Testis (tissue), 2 donors: ENCODE measurements at regions not wholly inside any gene's neighbourhood (a gene's known extent, or its start where the extent isn't known, plus 50 kb on each side); places are given as distances from the start of the nearest gene placed in this dataset.

Source experiments
- DNase-seq: peaks from one replicate; pipeline ENCODE4 v3.0.0-alpha.2; 2019
- H3K27ac ChIP-seq, 2 donors: fragments of 200-600 bp; sonication (generic); one replicate each; pipeline ENCODE4 v1.5.1; 2019
- H3K27me3 ChIP-seq: fragments of 200-600 bp; sonication (generic); one replicate; pipeline ENCODE4 v1.5.1; 2019
- H3K36me3 ChIP-seq: fragments of 200-600 bp; sonication (generic); one replicate; pipeline ENCODE4 v1.5.1; 2017; ENCODE audit warnings: low read depth; ENCODE audit errors: missing control alignments
- H3K4me1 ChIP-seq: fragments of 200-600 bp; sonication (generic); one replicate; pipeline ENCODE4 v1.5.1; 2019
- H3K4me3 ChIP-seq, 2 donors: fragments of 200-600 bp; sonication (generic); one replicate each; pipeline ENCODE4 v1.5.1; 2017 to 2019
- H3K9me3 ChIP-seq: fragments of 200-600 bp; sonication (generic); one replicate; pipeline ENCODE4 v1.5.1; 2017
- POLR2A ChIP-seq: fragments of 450-650 bp; IDR thresholded peaks from one replicate; pipeline ENCODE4 v1.6.1; 2017; ENCODE audit warnings: antibody characterized with exemption, mild to moderate bottlenecking, moderate library complexity
- whole genome bisulfite sequencing, 2 donors: methylation state at CpG; one replicate each; pipeline ENCODE4 v1.1.5; 2018; 5-methylcytosine and 5-hydroxymethylcytosine counted together
- intact Hi-C: fragments of 100-400 bp; cut with DNase I; formaldehyde crosslinking; loops from one replicate; pipeline ENCODE4 v1.15.1; 2023; ENCODE audit warnings: low total_unique reads
- TF ChIP-seq, protein P1 (sequence below), 3 experiments: fragments of 450-650 bp in 2 of 3; fragments of 200-600 bp in 1 of 3; sonication (generic) in 1 of 3; IDR thresholded peaks; one replicate each; pipeline ENCODE4 v1.5.1; 2016 to 2019; ENCODE audit warnings: antibody characterized with exemption in 3 of 3, mild to moderate bottlenecking in 2 of 3, moderate library complexity in 1 of 3

DNA sequence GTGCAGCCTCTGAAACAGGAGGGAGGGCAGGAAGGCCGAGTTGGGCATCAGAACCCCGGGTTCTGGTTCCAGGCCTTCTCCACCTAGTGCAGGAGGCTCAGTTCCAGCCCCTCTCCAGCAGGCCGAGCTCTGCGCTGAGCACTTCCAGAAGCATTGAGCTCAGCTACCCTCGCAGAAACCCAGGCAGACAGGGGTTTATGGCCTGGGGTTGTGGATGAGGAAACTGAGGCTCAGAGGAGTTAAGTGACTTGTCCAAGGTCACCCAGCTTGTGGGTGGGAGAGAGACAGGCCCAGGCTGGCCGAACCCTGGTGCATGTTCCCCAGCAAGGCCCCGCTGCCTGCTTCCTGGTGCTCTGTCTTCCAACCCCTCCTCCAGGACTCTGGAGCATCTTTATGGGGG, 348.9 kb downstream of the PTPRU start:
- no peaks in the 10 kb centered on the region for H3K4me1 ChIP-seq
- 40 to 76% methylated on average over 1 to 7 of the region's 7 CpGs for WGBS, 2 donors
- H3K27ac ChIP-seq: no peak overlapping the region
- H3K4me3 ChIP-seq: no peak overlapping the region
- intact Hi-C loops: no loop called here
- TF ChIP-seq, protein P1, sequence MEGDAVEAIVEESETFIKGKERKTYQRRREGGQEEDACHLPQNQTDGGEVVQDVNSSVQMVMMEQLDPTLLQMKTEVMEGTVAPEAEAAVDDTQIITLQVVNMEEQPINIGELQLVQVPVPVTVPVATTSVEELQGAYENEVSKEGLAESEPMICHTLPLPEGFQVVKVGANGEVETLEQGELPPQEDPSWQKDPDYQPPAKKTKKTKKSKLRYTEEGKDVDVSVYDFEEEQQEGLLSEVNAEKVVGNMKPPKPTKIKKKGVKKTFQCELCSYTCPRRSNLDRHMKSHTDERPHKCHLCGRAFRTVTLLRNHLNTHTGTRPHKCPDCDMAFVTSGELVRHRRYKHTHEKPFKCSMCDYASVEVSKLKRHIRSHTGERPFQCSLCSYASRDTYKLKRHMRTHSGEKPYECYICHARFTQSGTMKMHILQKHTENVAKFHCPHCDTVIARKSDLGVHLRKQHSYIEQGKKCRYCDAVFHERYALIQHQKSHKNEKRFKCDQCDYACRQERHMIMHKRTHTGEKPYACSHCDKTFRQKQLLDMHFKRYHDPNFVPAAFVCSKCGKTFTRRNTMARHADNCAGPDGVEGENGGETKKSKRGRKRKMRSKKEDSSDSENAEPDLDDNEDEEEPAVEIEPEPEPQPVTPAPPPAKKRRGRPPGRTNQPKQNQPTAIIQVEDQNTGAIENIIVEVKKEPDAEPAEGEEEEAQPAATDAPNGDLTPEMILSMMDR (IDR thresholded peaks at IDR 0.05): no peak
- no peak for TF ChIP-seq POLR2A
- no peaks in the 10 kb centered on the region for H3K27me3 ChIP-seq
- no peaks in the 10 kb centered on the region for H3K9me3 ChIP-seq
- no peaks in the 10 kb centered on the region for H3K36me3 ChIP-seq
- no peak for DNase-seq

DNA sequence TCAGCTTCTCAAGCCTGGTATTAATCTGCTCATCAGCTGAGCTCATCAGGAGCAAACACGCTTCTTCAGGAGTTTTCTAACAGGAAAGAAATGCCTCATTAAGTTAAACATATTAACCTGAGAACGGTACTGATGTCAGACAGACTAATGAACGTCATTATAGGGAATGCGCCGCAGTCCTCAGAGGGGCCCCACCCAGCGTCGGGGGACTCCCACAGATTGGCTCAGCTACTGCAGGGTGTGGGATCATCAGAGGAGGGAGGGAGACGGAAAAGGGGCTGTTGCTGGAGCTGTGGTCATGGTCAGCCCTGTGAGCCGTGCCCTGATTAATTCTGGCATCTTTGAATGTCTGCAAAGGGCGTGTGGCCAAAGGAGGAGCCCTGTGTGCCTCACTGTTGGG, 348.5 kb downstream of the PTPRU start:
- intact Hi-C loops: no loop called here
- no peaks in the 10 kb centered on the region for H3K36me3 ChIP-seq
- H3K4me3 ChIP-seq: no peak overlapping the region
- no peak for TF ChIP-seq POLR2A
- TF ChIP-seq, protein P1 (IDR thresholded peaks at IDR 0.05): no peak
- no peaks in the 10 kb centered on the region for H3K4me1 ChIP-seq
- WGBS, 2 donors: 34 to 52% methylated on average over 9 to 10 of the region's 10 CpGs
- H3K27me3 ChIP-seq: no peaks in the 10 kb centered on the region
- no peak for DNase-seq
- no peaks in the 10 kb centered on the region for H3K9me3 ChIP-seq
- no peak overlapping the region for H3K27ac ChIP-seq

DNA sequence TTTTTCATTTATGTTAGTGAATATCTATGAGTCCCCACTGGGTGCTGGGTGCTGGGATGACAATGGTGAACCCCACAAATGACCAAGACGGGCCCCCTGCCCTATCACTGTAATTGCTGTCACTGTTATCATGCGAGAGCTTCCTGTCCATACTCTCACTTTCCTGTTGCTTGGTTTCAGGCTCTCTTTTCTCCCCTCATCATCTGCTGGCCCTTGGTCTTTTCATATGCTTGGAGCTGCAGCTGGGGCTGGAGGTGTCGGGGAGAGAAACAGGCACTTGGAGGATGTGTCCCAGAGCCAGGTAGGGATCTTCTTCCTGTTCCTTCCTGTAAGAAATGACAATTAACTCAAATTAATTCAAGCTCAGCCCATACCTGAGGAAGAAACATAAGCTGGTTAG, 348.0 kb downstream of the PTPRU start:
- Histone ChIP-seq H3K27me3 (no peaks in the 10 kb centered on the region), H3K27ac (no peak overlapping the region), H3K9me3 (no peaks in the 10 kb centered on the region), H3K4me1 (no peaks in the 10 kb centered on the region), H3K4me3 (no peak overlapping the region), H3K36me3 (no peaks in the 10 kb centered on the region)
- intact Hi-C loops: no loop called here
- no peak for TF ChIP-seq POLR2A
- TF ChIP-seq, protein P1 (IDR thresholded peaks at IDR 0.05): no peak
- WGBS, 2 donors: 63 to 74% methylated on average over 3 of the region's 3 CpGs
- no peak for DNase-seq

DNA sequence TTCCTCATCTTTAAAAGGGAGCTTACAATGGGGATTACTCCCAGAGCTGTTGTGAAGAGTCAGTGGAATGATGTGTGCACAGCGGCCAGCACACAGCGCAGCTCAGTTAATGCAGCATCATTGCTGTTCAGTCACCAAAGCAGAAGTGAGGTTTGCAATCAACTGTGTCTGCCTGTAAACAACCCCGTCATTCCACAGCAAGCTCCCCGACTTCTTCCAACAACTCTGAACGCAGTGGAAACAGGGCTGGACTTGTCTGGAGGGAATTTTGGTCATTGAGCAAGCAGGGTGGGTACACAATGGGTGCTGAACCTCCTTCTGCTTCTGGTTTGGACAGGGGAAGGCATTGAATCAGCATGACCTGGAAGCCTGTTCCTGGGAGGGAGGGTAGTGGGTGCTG, 347.4 kb downstream of the PTPRU start:
- intact Hi-C loops: no loop called here
- no peak overlapping the region for H3K27ac ChIP-seq
- H3K9me3 ChIP-seq: no peaks in the 10 kb centered on the region
- no peak for DNase-seq
- H3K4me3 ChIP-seq: no peak overlapping the region
- no peaks in the 10 kb centered on the region for H3K36me3 ChIP-seq
- TF ChIP-seq, protein P1 (IDR thresholded peaks at IDR 0.05): no peak
- no peak for TF ChIP-seq POLR2A
- no peaks in the 10 kb centered on the region for H3K27me3 ChIP-seq
- H3K4me1 ChIP-seq: no peaks in the 10 kb centered on the region
- WGBS, 2 donors: 79 to 96% methylated on average over 5 of the region's 5 CpGs

DNA sequence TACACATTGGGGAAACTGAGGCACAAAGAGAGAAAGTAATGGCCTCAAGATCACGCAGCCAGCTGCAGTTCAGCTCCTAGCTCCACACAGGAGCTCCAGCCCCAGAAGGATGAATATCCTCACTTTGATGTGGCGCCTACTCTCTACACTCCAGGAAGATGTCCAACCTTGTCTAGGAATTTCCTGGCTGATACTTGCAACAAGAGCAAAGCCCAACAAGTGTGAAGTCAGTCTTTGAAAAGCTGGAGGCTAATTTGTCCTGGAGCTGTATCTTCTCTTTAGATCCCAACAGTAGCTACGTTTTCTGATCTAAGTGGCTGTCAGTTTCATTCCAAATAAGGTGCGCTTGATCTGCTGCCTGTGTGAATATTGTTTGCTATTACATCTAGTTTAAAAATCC, 344.9 kb downstream of the PTPRU start:
- no peaks in the 10 kb centered on the region for H3K36me3 ChIP-seq
- intact Hi-C loops: no loop called here
- DNase-seq: no peak
- H3K27ac ChIP-seq: no peak overlapping the region
- TF ChIP-seq, protein P1 (IDR thresholded peaks at IDR 0.05): no peak
- no peak for TF ChIP-seq POLR2A
- H3K27me3 ChIP-seq: no peaks in the 10 kb centered on the region
- 80 to 88% methylated on average over 4 of the region's 4 CpGs for WGBS, 2 donors
- no peaks in the 10 kb centered on the region for H3K4me1 ChIP-seq
- no peak overlapping the region for H3K4me3 ChIP-seq
- no peaks in the 10 kb centered on the region for H3K9me3 ChIP-seq
